H1 (cell line): ENCODE measurements at regions not wholly inside any gene's neighbourhood (a gene's known extent, or its start where the extent isn't known, plus 50 kb on each side); places are given as distances from the start of the nearest gene placed in this dataset.

Experiments
- ASH2L ChIP-seq: fragments of 200-600, 300-600 bp; sonication (generic); IDR thresholded peaks from one replicate; pipeline ENCODE4 v1.7.1; 2017; ENCODE audit warnings: low read length
- BCL11A ChIP-seq, 2 experiments: IDR thresholded peaks; one replicate each; pipeline ENCODE4 v1.6.1; 2011; ENCODE audit warnings: low read depth in 2 of 2, low read length in 2 of 2, mild to moderate bottlenecking in 2 of 2
- CHD2 ChIP-seq: IDR thresholded peaks from 2 replicates; pipeline ENCODE4 v1.6.1; 2012; ENCODE audit warnings: low read length, improper control_type of control experiment
- CTCF ChIP-seq, 3 experiments: IDR thresholded peaks; 1 replicate in 2 of 3; 2 replicates in 1 of 3; pipeline versions ENCODE4 v1.5.1 to v1.6.1; 2011; ENCODE audit warnings: low read length in 3 of 3, mild to moderate bottlenecking in 3 of 3, inconsistent platforms in 2 of 3, low read depth in 1 of 3, moderate library complexity in 1 of 3; ENCODE audit not compliant: insufficient read depth in 1 of 3; ENCODE audit errors: control extremely low read depth in 1 of 3
- EGR1 ChIP-seq: IDR thresholded peaks from 2 replicates; pipeline ENCODE4 v1.6.1; 2011; ENCODE audit warnings: low read depth, low read length, borderline replicate concordance
- JUN ChIP-seq: IDR thresholded peaks from 2 replicates; pipeline ENCODE4 v1.6.1; 2011; ENCODE audit warnings: low read depth, mild to moderate bottlenecking, improper control_type of control experiment, low read length
- JUND ChIP-seq: IDR thresholded peaks from 2 replicates; pipeline ENCODE4 v1.6.1; 2011; ENCODE audit warnings: mild to moderate bottlenecking, improper control_type of control experiment, low read length
- PHF8 ChIP-seq: fragments of 200-600 bp; sonication (generic); conservative IDR thresholded peaks from 2 replicates; pipeline ENCODE4 v1.7.1; 2012; ENCODE audit warnings: low read depth, mild to moderate bottlenecking, inconsistent platforms, low read length, moderate library complexity
- POLR2A ChIP-seq, 2 experiments: IDR thresholded peaks; 1 replicate in 1 of 2; 2 replicates in 1 of 2; pipeline ENCODE4 v1.6.1; 2011; ENCODE audit warnings: low read depth in 2 of 2, low read length in 2 of 2, mild to moderate bottlenecking in 2 of 2; ENCODE audit errors: control extremely low read depth in 1 of 2
- RBBP5 ChIP-seq: IDR thresholded peaks from 2 replicates; pipeline ENCODE4 v1.7.1; 2012; ENCODE audit warnings: low read depth, mild to moderate bottlenecking, inconsistent platforms, low read length, moderate library complexity, borderline replicate concordance
- RFX5 ChIP-seq: IDR thresholded peaks from 2 replicates; pipeline ENCODE4 v1.6.1; 2011; ENCODE audit warnings: low read depth, low read length, improper control_type of control experiment, borderline replicate concordance
- TEAD4 ChIP-seq: IDR thresholded peaks from 2 replicates; pipeline ENCODE4 v1.6.1; 2012; ENCODE audit warnings: low read depth, low read length, inconsistent platforms, mixed read lengths

GRCh38 chrX:40414335-40414734 is 166.4 kb upstream of the ATP6AP2 start:
- TF ChIP-seq JUN (no peak), CTCF (IDR thresholded peaks at IDR 0.05; ENCODE audit: control extremely low read depth in 1 of 3, insufficient read depth in 1 of 3, low read depth in 1 of 3, low read length in 3 of 3) (no peak), POLR2A (IDR thresholded peaks at IDR 0.05; ENCODE audit: control extremely low read depth in 1 of 2, low read depth in 2 of 2, low read length in 2 of 2) (no peak), CHD2 (no peak), RBBP5 (no peak), PHF8 (no peak), BCL11A (IDR thresholded peaks at IDR 0.05; ENCODE audit: low read depth in 2 of 2, low read length in 2 of 2) (no peak), RFX5 (no peak), JUND (no peak), ASH2L (no peak), TEAD4 (no peak), EGR1 (no peak)
